Lung (tissue), 11 donors: ENCODE measurements at regions not wholly inside any gene's neighbourhood (a gene's known extent, or its start where the extent isn't known, plus 50 kb on each side); places are given as distances from the start of the nearest gene placed in this dataset.

Source experiments
- ATAC-seq: fragments of 200-7000 bp; cut with Tn5 transposase; one replicate; pipeline ENCODE4 v1.9.1; 2020; ENCODE audit warnings: moderate number of reproducible peaks; ENCODE audit not compliant: insufficient read depth, low FRiP score
- DNase-seq, 3 donors: peaks; one replicate each; pipeline ENCODE4 v3.0.0-alpha.2; 2013 to 2017
- H3K27ac ChIP-seq, 2 donors: one replicate each; pipeline ENCODE4 v1.5.1; 2013; ENCODE audit warnings: mild to moderate bottlenecking in 2 of 2, moderate library complexity in 2 of 2, control low read depth in 1 of 2, inconsistent platforms in 1 of 2, low read depth in 1 of 2, low read length in 1 of 2
- H3K27me3 ChIP-seq, 3 donors: one replicate each; pipeline ENCODE4 v1.5.1; 2013; ENCODE audit warnings: low read length in 2 of 3; ENCODE audit not compliant: control insufficient read depth in 3 of 3, insufficient read depth in 3 of 3
- H3K36me3 ChIP-seq, 4 donors: one replicate each; pipeline ENCODE4 v1.5.1; 2013; ENCODE audit warnings: low read length in 4 of 4, mild to moderate bottlenecking in 1 of 4, moderate library complexity in 1 of 4; ENCODE audit not compliant: control insufficient read depth in 4 of 4, insufficient read depth in 4 of 4
- H3K4me1 ChIP-seq, 5 donors: one replicate each; pipeline ENCODE4 v1.5.1; 2013; ENCODE audit warnings: low read length in 5 of 5, mild to moderate bottlenecking in 2 of 5, moderate library complexity in 1 of 5; ENCODE audit not compliant: control insufficient read depth in 5 of 5, insufficient read depth in 5 of 5
- H3K4me3 ChIP-seq: one replicate; pipeline ENCODE4 v1.5.1; 2013; ENCODE audit warnings: mild to moderate bottlenecking, control low read depth, moderate library complexity
- H3K9ac ChIP-seq, 2 donors: one replicate each; pipeline ENCODE4 v1.5.1; 2013; ENCODE audit warnings: low read length in 2 of 2, control low read depth in 1 of 2; ENCODE audit not compliant: insufficient read depth in 1 of 2
- H3K9me3 ChIP-seq, 4 donors: one replicate each; pipeline ENCODE4 v1.5.1; 2013; ENCODE audit warnings: low read length in 3 of 4, mild to moderate bottlenecking in 1 of 4, moderate library complexity in 1 of 4; ENCODE audit not compliant: control insufficient read depth in 4 of 4, insufficient read depth in 3 of 4
- WGBS, 2 donors: extraction: QIAGEN DNeasy Blood & Tissue Kit; methylation state at CpG; one replicate each; pipeline ENCODE4 v1.1.7; 2013; 5-methylcytosine and 5-hydroxymethylcytosine counted together
- TF ChIP-seq, protein P1 (sequence below): IDR thresholded peaks from 2 replicates; pipeline ENCODE4 v1.5.1; 2012; ENCODE audit warnings: mild to moderate bottlenecking; ENCODE audit errors: control extremely low read depth, extremely low read depth
- donor health status: control.
- donor health status: control.
- donor health status: Bipolar disorder and iron deficiency.
- donor health status: healthy.
- donor health status: DM: yes; HTN: yes; CAD: no.

DNA sequence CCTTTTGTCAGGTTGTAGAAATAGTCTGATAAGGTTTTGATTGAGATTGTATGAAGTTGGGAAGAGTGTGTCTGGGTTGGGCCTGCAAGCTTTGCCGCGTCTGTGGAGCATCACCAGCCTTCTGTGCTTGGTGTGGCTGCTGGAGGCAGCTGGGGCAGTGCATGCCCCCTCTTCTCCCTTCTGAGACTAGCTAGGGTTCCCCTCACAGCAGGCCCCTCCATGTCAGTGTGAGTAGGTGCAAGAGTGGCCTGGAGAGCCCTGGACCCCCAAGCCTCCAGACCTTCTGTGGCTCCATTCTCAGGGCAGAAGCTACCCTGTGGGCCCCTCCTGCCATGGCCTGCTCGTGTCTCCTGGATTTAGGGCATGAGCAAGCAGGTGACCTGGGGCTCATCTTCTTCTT is 914.2 kb downstream of the TBC1D22A start:
- H3K27ac ChIP-seq = no peak overlapping the region
- H3K27me3 ChIP-seq = no peaks in the 10 kb centered on the region
- no peaks in the 10 kb centered on the region for H3K4me1 ChIP-seq
- no peak for DNase-seq
- H3K4me3 ChIP-seq = no peak overlapping the region
- 73 to 75% methylated on average over 3 of the region's 3 CpGs for WGBS, 2 donors
- no peak overlapping the region for H3K9ac ChIP-seq
- no peaks in the 10 kb centered on the region for H3K36me3 ChIP-seq
- TF ChIP-seq, protein P1, sequence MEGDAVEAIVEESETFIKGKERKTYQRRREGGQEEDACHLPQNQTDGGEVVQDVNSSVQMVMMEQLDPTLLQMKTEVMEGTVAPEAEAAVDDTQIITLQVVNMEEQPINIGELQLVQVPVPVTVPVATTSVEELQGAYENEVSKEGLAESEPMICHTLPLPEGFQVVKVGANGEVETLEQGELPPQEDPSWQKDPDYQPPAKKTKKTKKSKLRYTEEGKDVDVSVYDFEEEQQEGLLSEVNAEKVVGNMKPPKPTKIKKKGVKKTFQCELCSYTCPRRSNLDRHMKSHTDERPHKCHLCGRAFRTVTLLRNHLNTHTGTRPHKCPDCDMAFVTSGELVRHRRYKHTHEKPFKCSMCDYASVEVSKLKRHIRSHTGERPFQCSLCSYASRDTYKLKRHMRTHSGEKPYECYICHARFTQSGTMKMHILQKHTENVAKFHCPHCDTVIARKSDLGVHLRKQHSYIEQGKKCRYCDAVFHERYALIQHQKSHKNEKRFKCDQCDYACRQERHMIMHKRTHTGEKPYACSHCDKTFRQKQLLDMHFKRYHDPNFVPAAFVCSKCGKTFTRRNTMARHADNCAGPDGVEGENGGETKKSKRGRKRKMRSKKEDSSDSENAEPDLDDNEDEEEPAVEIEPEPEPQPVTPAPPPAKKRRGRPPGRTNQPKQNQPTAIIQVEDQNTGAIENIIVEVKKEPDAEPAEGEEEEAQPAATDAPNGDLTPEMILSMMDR = no peak
- peaks cover 0 to 6% (median 0%) of the 10 kb centered on the region in 4 donors for H3K9me3 ChIP-seq
- ATAC-seq = no peak

DNA sequence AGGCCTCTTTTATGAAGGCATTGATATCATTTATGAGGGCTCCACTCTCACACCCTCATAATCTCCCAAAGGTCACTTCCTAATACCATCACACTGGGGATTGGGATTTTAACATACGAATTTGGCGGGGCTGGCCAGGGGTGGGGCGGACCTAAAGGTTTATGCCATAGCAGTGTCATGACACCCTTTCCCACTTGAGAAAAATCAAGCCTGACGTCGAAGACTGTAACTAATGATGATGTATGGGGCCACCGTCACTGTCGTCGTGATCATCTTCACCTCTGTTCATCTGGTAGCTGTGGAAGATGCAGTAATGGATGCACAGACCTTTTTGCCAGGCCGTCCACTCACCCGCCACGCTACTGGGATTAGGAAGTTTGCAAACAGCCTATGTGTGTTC is 912.1 kb downstream of the TBC1D22A start:
- WGBS, 2 donors = 90% methylated on average over 11 of the region's 11 CpGs
- Histone ChIP-seq H3K36me3 (no peaks in the 10 kb centered on the region), H3K9me3 (peaks cover 0 to 6% (median 0%) of the 10 kb centered on the region in 4 donors), H3K4me3 (no peak overlapping the region), H3K9ac (no peak overlapping the region), H3K4me1 (no peaks in the 10 kb centered on the region), H3K27me3 (no peaks in the 10 kb centered on the region), H3K27ac (no peak overlapping the region)
- DNase-seq (no peak), ATAC-seq (no peak)
- TF ChIP-seq, protein P1 = no peak

DNA sequence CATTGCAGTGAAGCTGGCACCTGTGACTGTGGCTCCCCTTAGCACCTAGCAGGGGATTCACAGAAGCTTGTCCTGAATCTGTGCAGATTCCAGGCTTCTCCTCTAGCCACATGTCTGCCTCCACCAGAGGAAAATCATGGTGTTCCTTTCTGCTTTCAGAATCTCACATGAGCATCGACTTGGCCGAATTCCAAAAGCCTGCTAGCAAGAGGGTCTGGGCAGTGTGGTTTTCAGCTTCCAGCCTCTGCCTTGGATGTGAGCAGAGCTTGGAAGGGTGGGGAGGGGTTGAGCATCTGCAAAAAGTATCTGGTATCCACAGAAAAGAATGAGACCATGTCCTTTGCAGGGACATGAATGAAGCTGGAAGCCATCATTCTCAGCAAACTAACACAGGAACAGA is 911.1 kb downstream of the TBC1D22A start:
- H3K4me3 ChIP-seq = no peak overlapping the region
- ATAC-seq (no peak), DNase-seq (no peak)
- TF ChIP-seq, protein P1 = no peak
- 83 to 94% methylated on average over 2 of the region's 2 CpGs for WGBS, 2 donors
- no peaks in the 10 kb centered on the region for H3K27me3 ChIP-seq
- no peaks in the 10 kb centered on the region for H3K4me1 ChIP-seq
- no peak overlapping the region for H3K27ac ChIP-seq
- no peaks in the 10 kb centered on the region for H3K36me3 ChIP-seq
- H3K9me3 ChIP-seq = peaks cover 0 to 6% (median 0%) of the 10 kb centered on the region in 4 donors
- H3K9ac ChIP-seq = no peak overlapping the region

DNA sequence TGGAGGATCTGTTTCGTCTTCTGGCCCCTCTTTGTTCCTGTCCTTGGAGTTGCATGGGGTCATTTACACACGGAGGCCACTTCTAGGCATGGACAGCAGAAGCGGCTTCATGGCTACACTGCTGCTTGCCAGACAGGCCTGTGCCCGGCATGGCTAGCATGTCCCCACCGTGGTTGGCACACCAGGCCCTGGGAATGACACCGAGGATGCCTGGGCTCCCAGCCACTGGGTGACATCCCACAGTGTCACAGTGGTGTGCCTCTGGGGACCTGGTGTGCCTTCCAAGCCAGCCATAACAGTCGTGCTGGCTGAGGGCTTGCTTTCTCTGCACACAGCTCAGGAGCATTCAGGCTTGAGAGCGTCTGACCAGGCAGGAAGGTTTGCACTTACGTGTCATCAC is 910.1 kb downstream of the TBC1D22A start:
- H3K27ac ChIP-seq = no peak overlapping the region
- DNase-seq (no peak), ATAC-seq (no peak)
- no peaks in the 10 kb centered on the region for H3K4me1 ChIP-seq
- peaks cover 0 to 6% (median 0%) of the 10 kb centered on the region in 4 donors for H3K9me3 ChIP-seq
- no peak overlapping the region for H3K4me3 ChIP-seq
- H3K9ac ChIP-seq = no peak overlapping the region
- no peaks in the 10 kb centered on the region for H3K36me3 ChIP-seq
- TF ChIP-seq, protein P1 = no peak
- WGBS, 2 donors = 86 to 91% methylated on average over 9 of the region's 9 CpGs
- H3K27me3 ChIP-seq = no peaks in the 10 kb centered on the region
